OCI-LY1 (cell line): ENCODE measurements at regions not wholly inside any gene's neighbourhood (a gene's known extent, or its start where the extent isn't known, plus 50 kb on each side); places are given as distances from the start of the nearest gene placed in this dataset.

Experiments used
- CTCF ChIP-seq: fragments of 200-600 bp; sonication (generic), shearing (Covaris generic); IDR thresholded peaks from 2 replicates; pipeline ENCODE4 v1.5.1; 2017; ENCODE audit warnings: mild to moderate bottlenecking, antibody characterized with exemption, low read length, moderate library complexity, mixed read lengths
- EZH2 ChIP-seq: fragments of 200-600 bp; sonication (generic), shearing (Covaris generic); IDR thresholded peaks from 2 replicates; pipeline ENCODE4 v1.8.0; 2017; ENCODE audit warnings: borderline replicate concordance, mixed run types, mild to moderate bottlenecking, antibody characterized with exemption, low read length, moderate library complexity, mixed read lengths

GRCh38 chr7:119033641-119034040 lies 809.1 kb downstream of the ANKRD7 start:
- TF ChIP-seq EZH2, result no peak
- no peak for TF ChIP-seq CTCF
